Inflammatory macrophage treated with lipopolysaccharide for 4 hours (primary cell): ENCODE measurements at regions not wholly inside any gene's neighbourhood (a gene's known extent, or its start where the extent isn't known, plus 50 kb on each side); places are given as distances from the start of the nearest gene placed in this dataset.

Experiments
- DNase-seq: peaks from one replicate; pipeline ENCODE4 v3.0.0-alpha.2; 2020

- DNase-seq, result no peak
These were observed 117.5 kb upstream of the ZNF521 start for GRCh38 chr18:25469489-25469888.

- DNase-seq, result no peak
These were observed 115.4 kb upstream of the ZNF521 start for GRCh38 chr18:25467226-25467987.

- DNase-seq, result no peak
These were observed 113.3 kb upstream of the ZNF521 start for GRCh38 chr18:25465152-25465732.

GRCh38 chr18:25464227-25464626, 112.3 kb upstream of the ZNF521 start:
- DNase-seq, result no peak

GRCh38 chr18:25463726-25464125, 111.8 kb upstream of the ZNF521 start:
- no peak for DNase-seq

- DNase-seq, result no peak
These were observed 107.8 kb upstream of the ZNF521 start for GRCh38 chr18:25459814-25460213.

- DNase-seq, result peak; percentile 4
These were observed 105.6 kb upstream of the ZNF521 start for GRCh38 chr18:25457601-25458000.

GRCh38 chr18:25457126-25457525, 105.2 kb upstream of the ZNF521 start:
- DNase-seq, result no peak

- no peak for DNase-seq
These were observed 104.5 kb upstream of the ZNF521 start for GRCh38 chr18:25456334-25457010.

GRCh38 chr18:25455646-25456045, 103.7 kb upstream of the ZNF521 start:
- DNase-seq, result no peak

GRCh38 chr18:25455159-25455558, 103.2 kb upstream of the ZNF521 start:
- DNase-seq, result no peak

- no peak for DNase-seq
These were observed 102.8 kb upstream of the ZNF521 start for GRCh38 chr18:25454730-25455129.

- no peak for DNase-seq
These were observed 102.3 kb upstream of the ZNF521 start for GRCh38 chr18:25454270-25454659.

- DNase-seq, result peak; percentile 47
These were observed 101.7 kb upstream of the ZNF521 start for GRCh38 chr18:25453556-25454269.

GRCh38 chr18:25451077-25451658, 99.2 kb upstream of the ZNF521 start:
- DNase-seq, result no peak

GRCh38 chr18:25449046-25449445, 97.1 kb upstream of the ZNF521 start:
- no peak for DNase-seq

GRCh38 chr18:25446972-25447371, 95.0 kb upstream of the ZNF521 start:
- DNase-seq, result peak; percentile 14

- DNase-seq, result no peak
These were observed 93.5 kb upstream of the ZNF521 start for GRCh38 chr18:25445430-25445829.

GRCh38 chr18:25443776-25444175, 91.8 kb upstream of the ZNF521 start:
- no peak for DNase-seq

GRCh38 chr18:25435149-25435782, 83.3 kb upstream of the ZNF521 start:
- no peak for DNase-seq

- DNase-seq, result no peak
These were observed 82.8 kb upstream of the ZNF521 start for GRCh38 chr18:25434745-25435144.

- DNase-seq, result no peak
These were observed 81.6 kb upstream of the ZNF521 start for GRCh38 chr18:25433590-25433989.

GRCh38 chr18:25425024-25425423, 73.1 kb upstream of the ZNF521 start:
- no peak for DNase-seq
